GM23338 (cell line): ENCODE measurements at regions not wholly inside any gene's neighbourhood (a gene's known extent, or its start where the extent isn't known, plus 50 kb on each side); places are given as distances from the start of the nearest gene placed in this dataset.
"Not testable (repeated sequence)": the region's sequence is repeated elsewhere in the genome, so short reads cannot be mapped to it uniquely, and the experiment has no call there.

ENCODE experiments used
- ATAC-seq: fragments of 200-7000 bp; cut with Tn5 transposase; 3 replicates; pipeline ENCODE4 v1.9.1; 2020
- DNase-seq: peaks from one replicate; pipeline ENCODE4 v3.0.0-alpha.2; 2015; ENCODE audit warnings: low spot score
- H2AFZ ChIP-seq: fragments of 200-600 bp; sonication (generic); 2 replicates; pipeline ENCODE4 v1.8.0; 2016; ENCODE audit warnings: antibody characterized with exemption, mild to moderate bottlenecking, moderate library complexity
- H3F3A ChIP-seq: fragments of 200-600 bp; sonication (generic); replicated peaks from 2 replicates; pipeline ENCODE4 v1.8.0; 2017; ENCODE audit warnings: antibody characterized with exemption, mixed run types, low read depth
- H3K27ac ChIP-seq: fragments of 200-600 bp; sonication (generic); 2 replicates; pipeline ENCODE4 v1.6.1; 2016; ENCODE audit warnings: low read depth
- H3K27me3 ChIP-seq: fragments of 200-600 bp; sonication (generic); 2 replicates; pipeline ENCODE4 v1.8.0; 2016; ENCODE audit warnings: mild to moderate bottlenecking, mixed run types, moderate library complexity; ENCODE audit not compliant: insufficient read depth
- H3K36me3 ChIP-seq: fragments of 200-600 bp; sonication (generic); 2 replicates; pipeline ENCODE4 v1.8.0; 2016; ENCODE audit warnings: mild to moderate bottlenecking; ENCODE audit not compliant: insufficient read depth
- H3K4me1 ChIP-seq: fragments of 200-600 bp; sonication (generic); 2 replicates; pipeline ENCODE4 v1.8.0; 2016; ENCODE audit warnings: mild to moderate bottlenecking, moderate library complexity; ENCODE audit not compliant: insufficient read depth
- H3K4me2 ChIP-seq: fragments of 200-600 bp; sonication (generic); 2 replicates; pipeline ENCODE4 v1.7.1; 2017; ENCODE audit warnings: mixed run types
- H3K4me3 ChIP-seq: fragments of 200-600 bp; sonication (generic); 2 replicates; pipeline ENCODE4 v1.6.1; 2016; ENCODE audit warnings: mixed run types
- H3K79me2 ChIP-seq: fragments of 200-600 bp; sonication (generic); replicated peaks from 2 replicates; pipeline ENCODE4 v1.8.0; 2017; ENCODE audit warnings: mild to moderate bottlenecking; ENCODE audit not compliant: insufficient read depth
- H3K9me2 ChIP-seq: fragments of 200-600 bp; sonication (generic); 2 replicates; pipeline ENCODE4 v1.8.0; 2017; ENCODE audit not compliant: insufficient read depth
- H4K20me1 ChIP-seq: fragments of 200-600 bp; sonication (generic); replicated peaks from 2 replicates; pipeline ENCODE4 v1.8.0; 2017; ENCODE audit warnings: mild to moderate bottlenecking; ENCODE audit not compliant: insufficient read depth
- H3K27ac Mint-ChIP-seq: 2 replicates; pipeline ENCODE4 v1.8.0; 2020; ENCODE audit warnings: inconsistent platforms, mild to moderate bottlenecking, moderate library complexity, mixed read lengths
- H3K27me3 Mint-ChIP-seq: 3 replicates; pipeline ENCODE4 v1.8.0; 2022; ENCODE audit warnings: low read depth, mild to moderate bottlenecking, moderate library complexity, mixed read lengths, inconsistent platforms; ENCODE audit not compliant: insufficient read depth, poor library complexity
- H3K36me3 Mint-ChIP-seq: 3 replicates; pipeline ENCODE4 v1.8.0; 2021; ENCODE audit warnings: low read depth, mild to moderate bottlenecking, inconsistent platforms, moderate library complexity, mixed read lengths
- H3K4me1 Mint-ChIP-seq: 3 replicates; pipeline ENCODE4 v1.8.0; 2020; ENCODE audit warnings: mild to moderate bottlenecking, inconsistent platforms, mixed read lengths
- H3K4me3 Mint-ChIP-seq: 3 replicates; pipeline ENCODE4 v1.8.0; 2021; ENCODE audit warnings: moderate library complexity, mild to moderate bottlenecking, inconsistent platforms, mixed read lengths
- H3K9me3 Mint-ChIP-seq: 3 replicates; pipeline ENCODE4 v1.8.0; 2020; ENCODE audit warnings: moderate library complexity, mild to moderate bottlenecking, inconsistent platforms, mixed read lengths
- CREB1 ChIP-seq: fragments of 250-450 bp; sonication (Bioruptor Pico); IDR thresholded peaks from 2 replicates; pipeline ENCODE4 v1.5.0; 2020; ENCODE audit warnings: low read depth, mild to moderate bottlenecking, moderate library complexity
- CTCF ChIP-seq, 2 experiments: fragments of 200-600 bp in 1 of 2; sonication (generic) in 1 of 2; conservative IDR thresholded peaks; 2 replicates each; pipeline versions ENCODE4 v1.5.1 to v1.6.1; 2016 to 2017; ENCODE audit warnings: antibody characterized with exemption in 2 of 2, low read depth in 2 of 2, mild to moderate bottlenecking in 2 of 2, moderate library complexity in 1 of 2
- JUNB ChIP-seq: IDR thresholded peaks from one replicate; pipeline ENCODE4 v1.6.1; 2016; ENCODE audit warnings: antibody characterized with exemption; ENCODE audit not compliant: unreplicated experiment
- POLR2AphosphoS5 ChIP-seq: IDR thresholded peaks from 2 replicates; pipeline ENCODE4 v1.6.1; 2016; ENCODE audit warnings: antibody characterized with exemption, low read depth
- STAT1 ChIP-seq: IDR thresholded peaks from one replicate; pipeline ENCODE4 v1.6.1; 2016; ENCODE audit warnings: antibody characterized with exemption; ENCODE audit not compliant: unreplicated experiment
- ZNF114 ChIP-seq: fragments of 250-450 bp; sonication (Bioruptor Pico); IDR thresholded peaks from 2 replicates; pipeline ENCODE4 v1.5.0; 2020; ENCODE audit warnings: mild to moderate bottlenecking, moderate library complexity
- ZNF331 ChIP-seq: fragments of 250-450 bp; sonication (Bioruptor Pico); IDR thresholded peaks from 2 replicates; pipeline ENCODE4 v1.5.0; 2020; ENCODE audit warnings: low read depth, mild to moderate bottlenecking, moderate library complexity
- TF ChIP-seq, protein P1 (sequence below): IDR thresholded peaks from one replicate; pipeline ENCODE4 v1.6.1; 2018; ENCODE audit warnings: antibody characterized with exemption; ENCODE audit not compliant: unreplicated experiment
- TF ChIP-seq, protein P2 (sequence below): fragments of 250-450 bp; sonication (Bioruptor Pico); IDR thresholded peaks from 2 replicates; pipeline ENCODE4 v1.5.0; 2020; ENCODE audit warnings: mild to moderate bottlenecking, moderate library complexity
- TF ChIP-seq, protein P3 (sequence below): IDR thresholded peaks from 2 replicates; pipeline ENCODE4 v1.6.1; 2016; ENCODE audit warnings: antibody characterized with exemption

GRCh38 chr1:70802625-70803024, 245.0 kb downstream of the PTGER3 start:
- H3K9me2 ChIP-seq, H3K36me3 ChIP-seq, H3K4me1 Mint-ChIP-seq, H3K27ac Mint-ChIP-seq, H4K20me1 ChIP-seq, H3K79me2 ChIP-seq, H3F3A ChIP-seq, H3K4me3 ChIP-seq, H3K27ac ChIP-seq, H3K4me3 Mint-ChIP-seq, H3K36me3 Mint-ChIP-seq, H3K4me1 ChIP-seq, ATAC-seq, H3K27me3 ChIP-seq, H3K4me2 ChIP-seq, H2AFZ ChIP-seq, H3K27me3 Mint-ChIP-seq, DNase-seq: not testable (repeated sequence)
- peaks cover 24% of the 10 kb centered on the region for H3K9me3 Mint-ChIP-seq

DNA sequence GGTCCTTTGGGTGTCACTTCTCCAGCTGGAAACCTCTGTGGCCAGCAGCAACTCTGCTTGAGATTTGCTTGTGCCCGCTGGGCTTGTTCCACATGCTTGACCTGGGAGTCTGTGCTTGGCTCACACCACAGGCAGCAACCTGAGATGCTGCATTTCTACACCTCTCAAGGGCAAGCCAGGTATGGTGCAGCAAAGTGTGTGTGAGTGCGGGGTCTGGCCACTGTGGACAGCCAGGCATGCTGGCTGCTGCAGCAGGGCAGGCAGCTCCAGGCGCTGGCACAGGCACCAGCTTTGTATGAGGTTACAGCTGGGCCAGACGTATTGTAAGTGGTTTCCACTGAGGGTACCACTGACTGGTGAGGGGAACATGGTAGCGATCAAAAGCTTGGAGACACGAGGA, 242.0 kb downstream of the PTGER3 start:
- Histone ChIP-seq H2AFZ (no peak overlapping the region), H4K20me1 (no peaks in the 10 kb centered on the region; the same call in 1 of the 2 replicates), H3F3A (no peaks in the 10 kb centered on the region), H3K27me3 (no peaks in the 10 kb centered on the region), H3K4me3 (no peak overlapping the region), H3K36me3 (no peaks in the 10 kb centered on the region), H3K79me2 (no peaks in the 10 kb centered on the region), H3K4me2 (no peak overlapping the region), H3K9me2 (0 out of 2 replicates have a peak, but pooled peaks cover 2% of the 10 kb centered on the region), H3K4me1 (no peaks in the 10 kb centered on the region), H3K27ac (no peak overlapping the region)
- Mint-ChIP-seq H3K4me3 (no peak overlapping the region), H3K4me1 (no peaks in the 10 kb centered on the region), H3K9me3 (peaks cover 24% of the 10 kb centered on the region), H3K36me3 (0 out of 3 replicates have a peak, but pooled peaks cover 3% of the 10 kb centered on the region), H3K27me3 (peaks cover 2% of the 10 kb centered on the region), H3K27ac (no peak overlapping the region)
- no peak for ATAC-seq
- DNase-seq, result no peak
- TF ChIP-seq ZNF114 (CRISPR knock-in tag), result no peak
- no peak for TF ChIP-seq POLR2AphosphoS5
- TF ChIP-seq JUNB, result no peak
- TF ChIP-seq, protein P1, sequence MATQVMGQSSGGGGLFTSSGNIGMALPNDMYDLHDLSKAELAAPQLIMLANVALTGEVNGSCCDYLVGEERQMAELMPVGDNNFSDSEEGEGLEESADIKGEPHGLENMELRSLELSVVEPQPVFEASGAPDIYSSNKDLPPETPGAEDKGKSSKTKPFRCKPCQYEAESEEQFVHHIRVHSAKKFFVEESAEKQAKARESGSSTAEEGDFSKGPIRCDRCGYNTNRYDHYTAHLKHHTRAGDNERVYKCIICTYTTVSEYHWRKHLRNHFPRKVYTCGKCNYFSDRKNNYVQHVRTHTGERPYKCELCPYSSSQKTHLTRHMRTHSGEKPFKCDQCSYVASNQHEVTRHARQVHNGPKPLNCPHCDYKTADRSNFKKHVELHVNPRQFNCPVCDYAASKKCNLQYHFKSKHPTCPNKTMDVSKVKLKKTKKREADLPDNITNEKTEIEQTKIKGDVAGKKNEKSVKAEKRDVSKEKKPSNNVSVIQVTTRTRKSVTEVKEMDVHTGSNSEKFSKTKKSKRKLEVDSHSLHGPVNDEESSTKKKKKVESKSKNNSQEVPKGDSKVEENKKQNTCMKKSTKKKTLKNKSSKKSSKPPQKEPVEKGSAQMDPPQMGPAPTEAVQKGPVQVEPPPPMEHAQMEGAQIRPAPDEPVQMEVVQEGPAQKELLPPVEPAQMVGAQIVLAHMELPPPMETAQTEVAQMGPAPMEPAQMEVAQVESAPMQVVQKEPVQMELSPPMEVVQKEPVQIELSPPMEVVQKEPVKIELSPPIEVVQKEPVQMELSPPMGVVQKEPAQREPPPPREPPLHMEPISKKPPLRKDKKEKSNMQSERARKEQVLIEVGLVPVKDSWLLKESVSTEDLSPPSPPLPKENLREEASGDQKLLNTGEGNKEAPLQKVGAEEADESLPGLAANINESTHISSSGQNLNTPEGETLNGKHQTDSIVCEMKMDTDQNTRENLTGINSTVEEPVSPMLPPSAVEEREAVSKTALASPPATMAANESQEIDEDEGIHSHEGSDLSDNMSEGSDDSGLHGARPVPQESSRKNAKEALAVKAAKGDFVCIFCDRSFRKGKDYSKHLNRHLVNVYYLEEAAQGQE, result no peak
- TF ChIP-seq, protein P2, sequence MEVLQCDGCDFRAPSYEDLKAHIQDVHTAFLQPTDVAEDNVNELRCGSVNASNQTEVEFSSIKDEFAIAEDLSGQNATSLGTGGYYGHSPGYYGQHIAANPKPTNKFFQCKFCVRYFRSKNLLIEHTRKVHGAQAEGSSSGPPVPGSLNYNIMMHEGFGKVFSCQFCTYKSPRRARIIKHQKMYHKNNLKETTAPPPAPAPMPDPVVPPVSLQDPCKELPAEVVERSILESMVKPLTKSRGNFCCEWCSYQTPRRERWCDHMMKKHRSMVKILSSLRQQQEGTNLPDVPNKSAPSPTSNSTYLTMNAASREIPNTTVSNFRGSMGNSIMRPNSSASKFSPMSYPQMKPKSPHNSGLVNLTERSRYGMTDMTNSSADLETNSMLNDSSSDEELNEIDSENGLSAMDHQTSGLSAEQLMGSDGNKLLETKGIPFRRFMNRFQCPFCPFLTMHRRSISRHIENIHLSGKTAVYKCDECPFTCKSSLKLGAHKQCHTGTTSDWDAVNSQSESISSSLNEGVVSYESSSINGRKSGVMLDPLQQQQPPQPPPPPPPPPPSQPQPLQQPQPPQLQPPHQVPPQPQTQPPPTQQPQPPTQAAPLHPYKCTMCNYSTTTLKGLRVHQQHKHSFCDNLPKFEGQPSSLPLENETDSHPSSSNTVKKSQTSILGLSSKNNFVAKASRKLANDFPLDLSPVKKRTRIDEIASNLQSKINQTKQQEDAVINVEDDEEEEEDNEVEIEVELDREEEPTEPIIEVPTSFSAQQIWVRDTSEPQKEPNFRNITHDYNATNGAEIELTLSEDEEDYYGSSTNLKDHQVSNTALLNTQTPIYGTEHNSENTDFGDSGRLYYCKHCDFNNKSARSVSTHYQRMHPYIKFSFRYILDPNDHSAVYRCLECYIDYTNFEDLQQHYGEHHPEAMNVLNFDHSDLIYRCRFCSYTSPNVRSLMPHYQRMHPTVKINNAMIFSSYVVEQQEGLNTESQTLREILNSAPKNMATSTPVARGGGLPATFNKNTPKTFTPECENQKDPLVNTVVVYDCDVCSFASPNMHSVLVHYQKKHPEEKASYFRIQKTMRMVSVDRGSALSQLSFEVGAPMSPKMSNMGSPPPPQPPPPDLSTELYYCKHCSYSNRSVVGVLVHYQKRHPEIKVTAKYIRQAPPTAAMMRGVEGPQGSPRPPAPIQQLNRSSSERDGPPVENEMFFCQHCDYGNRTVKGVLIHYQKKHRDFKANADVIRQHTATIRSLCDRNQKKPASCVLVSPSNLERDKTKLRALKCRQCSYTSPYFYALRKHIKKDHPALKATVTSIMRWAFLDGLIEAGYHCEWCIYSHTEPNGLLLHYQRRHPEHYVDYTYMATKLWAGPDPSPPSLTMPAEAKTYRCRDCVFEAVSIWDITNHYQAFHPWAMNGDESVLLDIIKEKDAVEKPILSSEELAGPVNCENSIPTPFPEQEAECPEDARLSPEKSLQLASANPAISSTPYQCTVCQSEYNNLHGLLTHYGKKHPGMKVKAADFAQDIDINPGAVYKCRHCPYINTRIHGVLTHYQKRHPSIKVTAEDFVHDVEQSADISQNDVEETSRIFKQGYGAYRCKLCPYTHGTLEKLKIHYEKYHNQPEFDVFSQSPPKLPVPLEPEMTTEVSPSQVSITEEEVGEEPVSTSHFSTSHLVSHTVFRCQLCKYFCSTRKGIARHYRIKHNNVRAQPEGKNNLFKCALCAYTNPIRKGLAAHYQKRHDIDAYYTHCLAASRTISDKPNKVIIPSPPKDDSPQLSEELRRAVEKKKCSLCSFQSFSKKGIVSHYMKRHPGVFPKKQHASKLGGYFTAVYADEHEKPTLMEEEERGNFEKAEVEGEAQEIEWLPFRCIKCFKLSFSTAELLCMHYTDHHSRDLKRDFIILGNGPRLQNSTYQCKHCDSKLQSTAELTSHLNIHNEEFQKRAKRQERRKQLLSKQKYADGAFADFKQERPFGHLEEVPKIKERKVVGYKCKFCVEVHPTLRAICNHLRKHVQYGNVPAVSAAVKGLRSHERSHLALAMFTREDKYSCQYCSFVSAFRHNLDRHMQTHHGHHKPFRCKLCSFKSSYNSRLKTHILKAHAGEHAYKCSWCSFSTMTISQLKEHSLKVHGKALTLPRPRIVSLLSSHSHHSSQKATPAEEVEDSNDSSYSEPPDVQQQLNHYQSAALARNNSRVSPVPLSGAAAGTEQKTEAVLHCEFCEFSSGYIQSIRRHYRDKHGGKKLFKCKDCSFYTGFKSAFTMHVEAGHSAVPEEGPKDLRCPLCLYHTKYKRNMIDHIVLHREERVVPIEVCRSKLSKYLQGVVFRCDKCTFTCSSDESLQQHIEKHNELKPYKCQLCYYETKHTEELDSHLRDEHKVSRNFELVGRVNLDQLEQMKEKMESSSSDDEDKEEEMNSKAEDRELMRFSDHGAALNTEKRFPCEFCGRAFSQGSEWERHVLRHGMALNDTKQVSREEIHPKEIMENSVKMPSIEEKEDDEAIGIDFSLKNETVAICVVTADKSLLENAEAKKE (CRISPR knock-in tag), result no peak
- TF ChIP-seq CREB1 (CRISPR knock-in tag), result no peak
- TF ChIP-seq STAT1, result no peak
- TF ChIP-seq ZNF331, result no peak
- TF ChIP-seq CTCF (conservative IDR thresholded peaks at IDR 0.05; ENCODE audit: low read depth in 2 of 2), result no peak
- TF ChIP-seq, protein P3, sequence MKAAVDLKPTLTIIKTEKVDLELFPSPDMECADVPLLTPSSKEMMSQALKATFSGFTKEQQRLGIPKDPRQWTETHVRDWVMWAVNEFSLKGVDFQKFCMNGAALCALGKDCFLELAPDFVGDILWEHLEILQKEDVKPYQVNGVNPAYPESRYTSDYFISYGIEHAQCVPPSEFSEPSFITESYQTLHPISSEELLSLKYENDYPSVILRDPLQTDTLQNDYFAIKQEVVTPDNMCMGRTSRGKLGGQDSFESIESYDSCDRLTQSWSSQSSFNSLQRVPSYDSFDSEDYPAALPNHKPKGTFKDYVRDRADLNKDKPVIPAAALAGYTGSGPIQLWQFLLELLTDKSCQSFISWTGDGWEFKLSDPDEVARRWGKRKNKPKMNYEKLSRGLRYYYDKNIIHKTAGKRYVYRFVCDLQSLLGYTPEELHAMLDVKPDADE, result no peak
